ENCODE measurements at regions not wholly inside any gene's neighbourhood (a gene's known extent, or its start where the extent isn't known, plus 50 kb on each side); places are given as distances from the start of the nearest gene placed in this dataset.

- no peak for TF ChIP-seq ATOH8 (CRISPR knock-in tag; IDR thresholded peaks at IDR 0.05; ENCODE audit: low read depth)
- TF ChIP-seq MAFK (IDR thresholded peaks at IDR 0.05; ENCODE audit: partially characterized antibody): no peak
- TF ChIP-seq BHLHE40 (IDR thresholded peaks at IDR 0.05; ENCODE audit: low read depth, low read length): no peak
- no peak for TF ChIP-seq HDAC2 (IDR thresholded peaks at IDR 0.05)
- TF ChIP-seq RARB (CRISPR knock-in tag; IDR thresholded peaks at IDR 0.05): no peak
- no peak for TF ChIP-seq EP300 (IDR thresholded peaks at IDR 0.05)
These were observed 138.4 kb upstream of the ZP4 start (continued) for GRCh38 chr1:238029126-238029525.

GRCh38 chr1:238027366-238027765 is 136.6 kb upstream of the ZP4 start:
- DNase-seq (ENCODE audit: low read depth in 1 of 2, low spot score in 1 of 2) (no peak), ATAC-seq (no peak), FAIRE-seq (no peak)
- Histone ChIP-seq H3K4me3 (no peak overlapping the region), H3K4me1 (no peaks in the 10 kb centered on the region), H3K4me2 (no peak overlapping the region), H3K27ac (no peak overlapping the region), H3K9me3 (no peaks in the 10 kb centered on the region)
- TF ChIP-seq MAX (IDR thresholded peaks at IDR 0.05): no peak
- TF ChIP-seq SREBF2 (IDR thresholded peaks at IDR 0.05): no peak
- TF ChIP-seq KDM5A (IDR thresholded peaks at IDR 0.05): no peak
- no peak for TF ChIP-seq ZSCAN20 (CRISPR knock-in tag; IDR thresholded peaks at IDR 0.05)
- no peak for TF ChIP-seq FOSL2 (IDR thresholded peaks at IDR 0.05)
- no peak for TF ChIP-seq FOSL2 (CRISPR knock-in tag; IDR thresholded peaks at IDR 0.05)
- TF ChIP-seq HES2 (IDR thresholded peaks at IDR 0.05): no peak
- TF ChIP-seq MAZ (IDR thresholded peaks at IDR 0.05; ENCODE audit: borderline replicate concordance, low read depth, low read length): no peak
- no peak for TF ChIP-seq HDAC2 (IDR thresholded peaks at IDR 0.05)
- no peak for TF ChIP-seq MAFK (IDR thresholded peaks at IDR 0.05; ENCODE audit: partially characterized antibody)
- no peak for TF ChIP-seq RFX5 (IDR thresholded peaks at IDR 0.05)
- no peak for TF ChIP-seq TFCP2L1 (CRISPR knock-in tag; IDR thresholded peaks at IDR 0.05)
- TF ChIP-seq RARB (CRISPR knock-in tag; IDR thresholded peaks at IDR 0.05): no peak
- no peak for TF ChIP-seq KDM1A (IDR thresholded peaks at IDR 0.05; ENCODE audit: low read depth)
- no peak for TF ChIP-seq CEBPB (IDR thresholded peaks at IDR 0.05)
- TF ChIP-seq GATA3 (IDR thresholded peaks at IDR 0.05; ENCODE audit: borderline replicate concordance): no peak
- no peak for TF ChIP-seq TP53 (CRISPR knock-in tag; IDR thresholded peaks at IDR 0.05)
- no peak for TF ChIP-seq ZNF302 (CRISPR knock-in tag; IDR thresholded peaks at IDR 0.05)
- CTCF ChIA-PET: no interaction called here
- 2% methylated on average over 2 of the region's 2 CpGs for WGBS (ENCODE audit: missing lambda C conversion rate)
- POLR2A ChIA-PET: no interaction called here

GRCh38 chr1:238023137-238023536 is 132.4 kb upstream of the ZP4 start:
- TF ChIP-seq POLR2AphosphoS2 (conservative IDR thresholded peaks at IDR 0.05; ENCODE audit: low read length) (no peak), MAFK (IDR thresholded peaks at IDR 0.05; ENCODE audit: partially characterized antibody) (no peak), NR3C1 (IDR thresholded peaks at IDR 0.05) (no peak)
- CTCF ChIA-PET: no interaction called here
- Histone ChIP-seq H3K27ac (no peak overlapping the region), H3K9me3 (no peaks in the 10 kb centered on the region), H3K4me3 (no peak overlapping the region), H3K4me1 (no peaks in the 10 kb centered on the region), H3K4me2 (no peak overlapping the region)
- POLR2A ChIA-PET: no interaction called here
- DNase-seq (ENCODE audit: low read depth in 1 of 2, low spot score in 1 of 2) (no peak), FAIRE-seq (no peak), ATAC-seq (no peak)
- WGBS (ENCODE audit: missing lambda C conversion rate): 29% methylated on average over 1 of the region's 1 CpG

GRCh38 chr1:238018214-238018613 is 127.5 kb upstream of the ZP4 start:
- Histone ChIP-seq H3K4me2 (no peak overlapping the region), H3K9me3 (no peaks in the 10 kb centered on the region), H3K27ac (no peak overlapping the region), H3K4me1 (no peaks in the 10 kb centered on the region), H3K4me3 (no peak overlapping the region)
- ChIA-PET CTCF (no interaction called here), POLR2A (no interaction called here)
- ATAC-seq: no peak
- WGBS (ENCODE audit: missing lambda C conversion rate): 1% methylated on average over 2 of the region's 2 CpGs
- no peak for FAIRE-seq
- TF ChIP-seq EHF (CRISPR knock-in tag; IDR thresholded peaks at IDR 0.05): no peak
- no peak for TF ChIP-seq NR3C1 (IDR thresholded peaks at IDR 0.05)
- TF ChIP-seq KDM5A (IDR thresholded peaks at IDR 0.05): no peak
- no peak for TF ChIP-seq NFE2L2 (conservative IDR thresholded peaks at IDR 0.05; ENCODE audit: low read length)
- TF ChIP-seq MAX (IDR thresholded peaks at IDR 0.05): no peak
- no peak for TF ChIP-seq ZNF302 (CRISPR knock-in tag; IDR thresholded peaks at IDR 0.05)
- no peak for TF ChIP-seq TFCP2L1 (CRISPR knock-in tag; IDR thresholded peaks at IDR 0.05)
- no peak for TF ChIP-seq HMGXB4 (CRISPR knock-in tag; IDR thresholded peaks at IDR 0.05; ENCODE audit: borderline replicate concordance)
- TF ChIP-seq FOSB (CRISPR knock-in tag; IDR thresholded peaks at IDR 0.05): no peak
- no peak for TF ChIP-seq RFX5 (IDR thresholded peaks at IDR 0.05)
- no peak for TF ChIP-seq RAD21 (conservative IDR thresholded peaks at IDR 0.05 in 1 of 2, IDR thresholded peaks at IDR 0.05 in 1 of 2)
- no peak for TF ChIP-seq FOSL2 (IDR thresholded peaks at IDR 0.05)
- TF ChIP-seq FOSL2 (CRISPR knock-in tag; IDR thresholded peaks at IDR 0.05): no peak
- no peak for TF ChIP-seq CHD4 (IDR thresholded peaks at IDR 0.05; ENCODE audit: borderline replicate concordance)
- DNase-seq (ENCODE audit: low read depth in 1 of 2, low spot score in 1 of 2): no peak
